K562 (cell line): ENCODE measurements at regions not wholly inside any gene's neighbourhood (a gene's known extent, or its start where the extent isn't known, plus 50 kb on each side); places are given as distances from the start of the nearest gene placed in this dataset.

ENCODE experiments used
- ATF1 ChIP-seq, 2 experiments: fragments of 450-650 bp in 1 of 2; IDR thresholded peaks; 2 replicates each; pipeline ENCODE4 v1.6.1; 2016; ENCODE audit warnings: missing compliant biosample characterization in 1 of 2, missing genetic modification characterization in 1 of 2
- EZH2 ChIP-seq: IDR thresholded peaks from 2 replicates; pipeline ENCODE4 v1.6.1; 2012; ENCODE audit warnings: low read depth, mild to moderate bottlenecking, inconsistent platforms, low read length, borderline replicate concordance
- FOS ChIP-seq: IDR thresholded peaks from 3 replicates; pipeline ENCODE4 v1.6.1; 2011; ENCODE audit not compliant: insufficient read length; ENCODE audit errors: extremely low read depth
- HDAC6 ChIP-seq: IDR thresholded peaks from 2 replicates; pipeline ENCODE4 v1.6.1; 2012; ENCODE audit warnings: low read depth, mild to moderate bottlenecking, control low read depth, inconsistent platforms, low read length, moderate library complexity
- NFE2L1 ChIP-seq: fragments of 450-650 bp; IDR thresholded peaks from 2 replicates; pipeline ENCODE4 v1.6.1; 2016; ENCODE audit warnings: missing genetic modification characterization, low read depth, mild to moderate bottlenecking, missing compliant biosample characterization, moderate library complexity, borderline replicate concordance
- POLR2A ChIP-seq: fragments of 450-650 bp; conservative IDR thresholded peaks from 2 replicates; pipeline ENCODE4 v1.6.1; 2016
- SAP30 ChIP-seq: fragments of 200-600 bp; sonication (generic); IDR thresholded peaks from 2 replicates; pipeline ENCODE4 v1.6.1; 2012; ENCODE audit warnings: borderline replicate concordance, low read depth, mild to moderate bottlenecking, moderate library complexity, low read length, control low read depth, inconsistent platforms; ENCODE audit not compliant: insufficient read depth, poor library complexity, severe bottlenecking
- TF ChIP-seq, protein P1 (sequence below), 2 experiments: fragments of 450-650 bp in 1 of 2; IDR thresholded peaks; 2 replicates each; pipeline ENCODE4 v1.6.1; 2011 to 2017; ENCODE audit warnings: low read depth in 2 of 2, antibody characterized with exemption in 1 of 2, borderline replicate concordance in 1 of 2, low read length in 1 of 2, mild to moderate bottlenecking in 1 of 2, mixed read lengths in 1 of 2; ENCODE audit not compliant: control insufficient read depth in 1 of 2
- TF ChIP-seq, protein P2 (sequence below): fragments of 250-450 bp; sonication (Bioruptor Pico); IDR thresholded peaks from 2 replicates; pipeline ENCODE4 v1.9.0; 2021; ENCODE audit warnings: mild to moderate bottlenecking

DNA sequence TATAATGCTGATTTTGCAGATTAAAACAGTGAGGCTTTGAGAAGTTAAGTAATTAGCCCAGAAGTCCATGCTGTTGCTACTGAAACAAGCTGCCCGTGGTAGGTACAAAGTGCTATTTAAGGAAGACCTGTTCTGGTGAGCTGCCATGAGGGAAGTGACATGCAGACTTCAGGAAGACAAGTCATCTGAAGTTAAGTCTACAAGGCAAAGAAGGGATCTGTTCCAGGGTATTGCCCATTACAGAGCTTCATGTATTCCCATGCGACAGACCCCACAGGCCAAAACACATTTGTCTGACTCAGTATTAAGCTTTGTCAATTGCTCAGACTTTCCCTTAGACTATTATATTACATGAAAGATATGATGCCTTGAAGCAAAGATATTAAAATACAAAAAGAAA, 520.8 kb downstream of the FBXO15 start:
- no peak for TF ChIP-seq EZH2
- TF ChIP-seq, protein P1, sequence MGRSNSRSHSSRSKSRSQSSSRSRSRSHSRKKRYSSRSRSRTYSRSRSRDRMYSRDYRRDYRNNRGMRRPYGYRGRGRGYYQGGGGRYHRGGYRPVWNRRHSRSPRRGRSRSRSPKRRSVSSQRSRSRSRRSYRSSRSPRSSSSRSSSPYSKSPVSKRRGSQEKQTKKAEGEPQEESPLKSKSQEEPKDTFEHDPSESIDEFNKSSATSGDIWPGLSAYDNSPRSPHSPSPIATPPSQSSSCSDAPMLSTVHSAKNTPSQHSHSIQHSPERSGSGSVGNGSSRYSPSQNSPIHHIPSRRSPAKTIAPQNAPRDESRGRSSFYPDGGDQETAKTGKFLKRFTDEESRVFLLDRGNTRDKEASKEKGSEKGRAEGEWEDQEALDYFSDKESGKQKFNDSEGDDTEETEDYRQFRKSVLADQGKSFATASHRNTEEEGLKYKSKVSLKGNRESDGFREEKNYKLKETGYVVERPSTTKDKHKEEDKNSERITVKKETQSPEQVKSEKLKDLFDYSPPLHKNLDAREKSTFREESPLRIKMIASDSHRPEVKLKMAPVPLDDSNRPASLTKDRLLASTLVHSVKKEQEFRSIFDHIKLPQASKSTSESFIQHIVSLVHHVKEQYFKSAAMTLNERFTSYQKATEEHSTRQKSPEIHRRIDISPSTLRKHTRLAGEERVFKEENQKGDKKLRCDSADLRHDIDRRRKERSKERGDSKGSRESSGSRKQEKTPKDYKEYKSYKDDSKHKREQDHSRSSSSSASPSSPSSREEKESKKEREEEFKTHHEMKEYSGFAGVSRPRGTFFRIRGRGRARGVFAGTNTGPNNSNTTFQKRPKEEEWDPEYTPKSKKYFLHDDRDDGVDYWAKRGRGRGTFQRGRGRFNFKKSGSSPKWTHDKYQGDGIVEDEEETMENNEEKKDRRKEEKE (IDR thresholded peaks at IDR 0.05; ENCODE audit: borderline replicate concordance in 1 of 2, control insufficient read depth in 1 of 2, low read depth in 2 of 2, low read length in 1 of 2) = no peak
- TF ChIP-seq, protein P2, sequence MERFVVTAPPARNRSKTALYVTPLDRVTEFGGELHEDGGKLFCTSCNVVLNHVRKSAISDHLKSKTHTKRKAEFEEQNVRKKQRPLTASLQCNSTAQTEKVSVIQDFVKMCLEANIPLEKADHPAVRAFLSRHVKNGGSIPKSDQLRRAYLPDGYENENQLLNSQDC (CRISPR knock-in tag) = no peak
- no peak for TF ChIP-seq NFE2L1 (tag)
- TF ChIP-seq ATF1 (CRISPR knock-in tag; IDR thresholded peaks at IDR 0.05) = no peak
- no peak for TF ChIP-seq ATF1 (tag; IDR thresholded peaks at IDR 0.05)
- TF ChIP-seq HDAC6 = no peak
- no peak for TF ChIP-seq POLR2A
- TF ChIP-seq SAP30 = no peak
- no peak for TF ChIP-seq FOS
